ENCODE measurements at regions not wholly inside any gene's neighbourhood (a gene's known extent, or its start where the extent isn't known, plus 50 kb on each side); places are given as distances from the start of the nearest gene placed in this dataset.

GRCh38 chr18:78082816-78083215, 833.2 kb downstream of the GALR1 start:
- no peak overlapping the region for H3K9ac ChIP-seq (ENCODE audit: low read length)
- no peak overlapping the region for H3K27ac ChIP-seq (ENCODE audit: low read depth, low read length)
- H3K4me3 ChIP-seq (ENCODE audit: low read length) = no peak overlapping the region
- no peaks in the 10 kb centered on the region for H3K36me3 ChIP-seq (ENCODE audit: control insufficient read depth, insufficient read depth, low read length)
- no peaks in the 10 kb centered on the region for H3K4me1 ChIP-seq (ENCODE audit: control insufficient read depth, insufficient read depth, low read length)
- H3K27me3 ChIP-seq (ENCODE audit: control insufficient read depth, insufficient read depth, low read length) = no peaks in the 10 kb centered on the region

DNA sequence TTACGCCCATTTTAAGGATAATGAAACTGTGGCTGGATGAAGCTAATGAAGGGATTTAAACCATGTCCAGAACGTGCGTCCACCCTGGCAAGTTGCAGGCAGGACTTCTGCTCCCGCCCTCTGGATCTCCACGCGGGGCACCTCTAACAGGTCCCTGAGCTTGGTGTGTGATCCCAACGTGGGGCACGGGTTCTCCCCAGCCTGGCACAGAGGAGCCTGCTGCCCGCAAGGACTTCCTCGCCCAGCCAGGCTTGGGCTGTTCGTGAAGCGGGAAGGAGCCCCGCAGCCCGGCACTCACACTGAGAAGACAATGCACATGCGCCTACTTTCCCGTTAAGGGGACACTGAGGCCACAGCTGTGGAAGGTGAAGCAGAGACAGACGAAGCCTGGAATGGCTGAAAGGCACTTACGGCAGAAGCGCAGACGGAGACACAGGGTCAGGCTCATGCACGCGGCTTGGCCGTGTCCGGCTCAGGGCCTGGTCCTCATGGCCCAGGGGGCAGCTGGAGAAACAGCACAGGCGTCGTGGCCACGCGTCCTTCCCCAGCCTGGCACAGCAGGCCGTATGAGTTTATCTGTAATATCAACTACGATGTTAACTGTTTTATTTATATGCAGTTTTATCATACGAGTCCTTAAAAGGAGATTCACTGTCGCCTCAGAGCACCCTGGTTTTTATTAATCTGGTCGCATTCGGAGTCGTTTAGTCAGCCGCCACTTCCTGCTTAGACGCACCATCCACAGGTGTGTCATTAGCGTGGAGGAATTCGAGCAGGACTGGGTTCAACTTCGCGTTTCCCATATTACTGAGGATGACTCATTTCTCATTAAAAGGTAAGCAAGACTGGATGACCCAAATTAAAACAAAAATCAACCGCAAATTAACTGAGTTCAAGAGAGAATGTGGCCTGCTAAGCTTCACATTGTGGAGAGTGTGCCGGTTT, 835.9 kb downstream of the GALR1 start:
- no peak overlapping the region for H3K27ac ChIP-seq (ENCODE audit: low read depth, low read length)
- no peaks in the 10 kb centered on the region for H3K36me3 ChIP-seq (ENCODE audit: control insufficient read depth, insufficient read depth, low read length)
- no peaks in the 10 kb centered on the region for H3K4me1 ChIP-seq (ENCODE audit: control insufficient read depth, insufficient read depth, low read length)
- H3K4me3 ChIP-seq (ENCODE audit: low read length) = no peak overlapping the region
- H3K27me3 ChIP-seq (ENCODE audit: control insufficient read depth, insufficient read depth, low read length) = no peaks in the 10 kb centered on the region
- H3K9ac ChIP-seq (ENCODE audit: low read length) = no peak overlapping the region

DNA sequence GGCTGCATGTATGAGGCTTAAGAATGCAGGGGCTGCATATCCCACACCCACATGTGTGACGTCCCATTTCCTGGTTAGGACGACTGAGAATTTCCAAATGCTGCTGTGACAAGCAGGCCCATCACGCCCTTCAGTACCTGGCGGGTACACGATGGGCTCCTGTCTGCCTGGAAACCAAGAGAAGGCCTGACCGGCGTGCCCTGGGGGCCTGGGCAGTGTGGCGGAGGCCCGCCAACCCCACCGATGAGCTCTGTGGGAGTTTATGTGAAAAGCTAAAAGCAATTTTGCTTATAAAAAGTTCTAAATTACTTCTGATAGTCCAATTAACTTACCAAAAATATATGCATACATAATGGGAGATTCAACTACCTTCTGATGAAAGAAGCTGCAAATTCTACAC, 837.3 kb downstream of the GALR1 start:
- Histone ChIP-seq H3K27ac (ENCODE audit: low read depth, low read length) (no peak overlapping the region), H3K36me3 (ENCODE audit: control insufficient read depth, insufficient read depth, low read length) (no peaks in the 10 kb centered on the region), H3K4me1 (ENCODE audit: control insufficient read depth, insufficient read depth, low read length) (no peaks in the 10 kb centered on the region), H3K9ac (ENCODE audit: low read length) (no peak overlapping the region), H3K27me3 (ENCODE audit: control insufficient read depth, insufficient read depth, low read length) (no peaks in the 10 kb centered on the region), H3K4me3 (ENCODE audit: low read length) (no peak overlapping the region)

- no peak overlapping the region for H3K9ac ChIP-seq (ENCODE audit: low read length)
- H3K27me3 ChIP-seq (ENCODE audit: control insufficient read depth, insufficient read depth, low read length) = no peaks in the 10 kb centered on the region
- no peak overlapping the region for H3K27ac ChIP-seq (ENCODE audit: low read depth, low read length)
- H3K36me3 ChIP-seq (ENCODE audit: control insufficient read depth, insufficient read depth, low read length) = no peaks in the 10 kb centered on the region
- no peak overlapping the region for H3K4me3 ChIP-seq (ENCODE audit: low read length)
- no peaks in the 10 kb centered on the region for H3K4me1 ChIP-seq (ENCODE audit: control insufficient read depth, insufficient read depth, low read length)
Measured at GRCh38 chr18:78087338-78087737, 837.7 kb downstream of the GALR1 start.

- Histone ChIP-seq H3K4me1 (ENCODE audit: control insufficient read depth, insufficient read depth, low read length) (no peaks in the 10 kb centered on the region), H3K9ac (ENCODE audit: low read length) (no peak overlapping the region), H3K27me3 (ENCODE audit: control insufficient read depth, insufficient read depth, low read length) (no peaks in the 10 kb centered on the region), H3K4me3 (ENCODE audit: low read length) (no peak overlapping the region), H3K36me3 (ENCODE audit: control insufficient read depth, insufficient read depth, low read length) (no peaks in the 10 kb centered on the region), H3K27ac (ENCODE audit: low read depth, low read length) (no peak overlapping the region)
Measured at GRCh38 chr18:78090584-78090983, 840.9 kb downstream of the GALR1 start.

DNA sequence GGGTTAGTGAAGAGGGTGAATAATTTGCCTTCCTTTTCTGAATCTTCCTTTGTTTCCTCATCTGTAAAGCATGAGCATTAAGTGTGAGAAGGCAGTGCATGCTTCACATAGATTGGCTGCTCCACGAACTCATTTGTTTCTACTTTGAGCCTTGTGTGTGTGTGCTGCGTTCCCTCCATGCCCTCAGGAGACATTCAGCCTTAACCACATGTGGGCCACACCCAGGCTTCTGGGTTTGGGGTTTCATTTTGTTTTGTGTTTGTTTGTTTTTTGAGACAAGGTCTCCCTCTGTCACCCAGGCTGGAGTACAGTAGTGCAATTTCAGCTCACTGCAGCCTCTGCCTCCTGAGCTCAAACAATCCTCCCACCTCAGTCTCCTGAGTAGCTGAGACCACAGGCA, 843.3 kb downstream of the GALR1 start:
- Histone ChIP-seq H3K27me3 (ENCODE audit: control insufficient read depth, insufficient read depth, low read length) (no peaks in the 10 kb centered on the region), H3K4me3 (ENCODE audit: low read length) (no peak overlapping the region), H3K36me3 (ENCODE audit: control insufficient read depth, insufficient read depth, low read length) (no peaks in the 10 kb centered on the region), H3K9ac (ENCODE audit: low read length) (no peak overlapping the region), H3K27ac (ENCODE audit: low read depth, low read length) (no peak overlapping the region), H3K4me1 (ENCODE audit: control insufficient read depth, insufficient read depth, low read length) (no peaks in the 10 kb centered on the region)

DNA sequence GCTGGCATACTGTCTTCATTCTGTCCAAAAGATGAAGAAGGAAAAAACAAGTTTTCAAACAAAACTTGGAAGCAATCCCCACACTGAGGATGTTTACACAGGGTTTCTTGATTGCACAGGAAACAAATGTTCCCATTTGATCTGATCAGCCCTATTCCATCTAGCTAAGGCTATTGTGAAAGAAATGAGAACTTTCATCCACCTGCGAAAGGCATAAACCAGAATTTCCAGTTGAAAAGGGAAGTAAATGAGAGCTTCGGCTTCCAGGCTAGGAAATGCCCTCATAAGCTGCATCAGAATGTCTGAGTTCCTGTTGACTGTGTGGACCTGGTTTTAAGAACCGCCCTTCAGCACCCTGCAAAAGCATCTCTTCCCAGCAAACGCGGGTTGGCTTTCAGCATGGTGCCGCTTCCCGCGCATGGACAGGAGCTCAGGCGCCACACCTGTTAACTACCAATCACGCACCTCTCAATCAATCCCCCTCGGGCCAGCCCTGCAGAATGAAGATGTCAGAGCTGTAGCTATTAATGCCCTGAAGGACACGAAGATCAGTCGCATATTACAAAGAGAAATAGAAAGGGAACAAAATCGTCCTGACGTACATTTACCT, 850.4 kb downstream of the GALR1 start:
- no peaks in the 10 kb centered on the region for H3K27me3 ChIP-seq (ENCODE audit: control insufficient read depth, insufficient read depth, low read length)
- H3K4me3 ChIP-seq (ENCODE audit: low read length) = no peak overlapping the region
- no peaks in the 10 kb centered on the region for H3K4me1 ChIP-seq (ENCODE audit: control insufficient read depth, insufficient read depth, low read length)
- H3K36me3 ChIP-seq (ENCODE audit: control insufficient read depth, insufficient read depth, low read length) = no peaks in the 10 kb centered on the region
- no peak overlapping the region for H3K27ac ChIP-seq (ENCODE audit: low read depth, low read length)
- H3K9ac ChIP-seq (ENCODE audit: low read length) = no peak overlapping the region

GRCh38 chr18:78101091-78101490, 851.4 kb downstream of the GALR1 start:
- no peaks in the 10 kb centered on the region for H3K27me3 ChIP-seq (ENCODE audit: control insufficient read depth, insufficient read depth, low read length)
- no peaks in the 10 kb centered on the region for H3K36me3 ChIP-seq (ENCODE audit: control insufficient read depth, insufficient read depth, low read length)
- H3K9ac ChIP-seq (ENCODE audit: low read length) = no peak overlapping the region
- no peak overlapping the region for H3K4me3 ChIP-seq (ENCODE audit: low read length)
- no peaks in the 10 kb centered on the region for H3K4me1 ChIP-seq (ENCODE audit: control insufficient read depth, insufficient read depth, low read length)
- no peak overlapping the region for H3K27ac ChIP-seq (ENCODE audit: low read depth, low read length)

DNA sequence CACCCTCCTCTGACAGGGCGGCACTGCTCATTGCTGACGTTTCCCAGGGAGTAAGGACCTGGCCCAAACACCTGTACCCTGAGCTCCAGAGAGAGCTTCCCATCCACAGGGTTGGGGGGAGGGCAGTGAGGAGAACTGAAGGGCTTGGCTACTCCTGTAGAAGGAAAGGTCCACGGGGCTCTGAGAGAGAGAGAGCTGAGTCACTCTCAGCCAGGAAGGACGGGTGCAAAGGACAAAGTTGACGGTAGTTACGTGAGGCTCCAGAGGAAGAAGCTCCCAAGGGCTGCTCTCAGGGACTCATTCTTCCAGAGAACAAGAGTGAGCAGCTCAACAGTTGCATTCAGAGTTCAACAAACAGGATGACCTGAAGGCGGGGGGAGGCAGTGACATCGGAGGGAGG, 852.5 kb downstream of the GALR1 start:
- Histone ChIP-seq H3K4me3 (ENCODE audit: low read length) (no peak overlapping the region), H3K27ac (ENCODE audit: low read depth, low read length) (no peak overlapping the region), H3K4me1 (ENCODE audit: control insufficient read depth, insufficient read depth, low read length) (no peaks in the 10 kb centered on the region), H3K9ac (ENCODE audit: low read length) (no peak overlapping the region), H3K27me3 (ENCODE audit: control insufficient read depth, insufficient read depth, low read length) (no peaks in the 10 kb centered on the region), H3K36me3 (ENCODE audit: control insufficient read depth, insufficient read depth, low read length) (no peaks in the 10 kb centered on the region)

GRCh38 chr18:78105611-78106010, 856.0 kb downstream of the GALR1 start:
- Histone ChIP-seq H3K27ac (ENCODE audit: low read depth, low read length) (no peak overlapping the region), H3K9ac (ENCODE audit: low read length) (no peak overlapping the region), H3K27me3 (ENCODE audit: control insufficient read depth, insufficient read depth, low read length) (no peaks in the 10 kb centered on the region), H3K4me1 (ENCODE audit: control insufficient read depth, insufficient read depth, low read length) (no peaks in the 10 kb centered on the region), H3K36me3 (ENCODE audit: control insufficient read depth, insufficient read depth, low read length) (no peaks in the 10 kb centered on the region), H3K4me3 (ENCODE audit: low read length) (no peak overlapping the region)

GRCh38 chr18:78106946-78107345, 857.3 kb downstream of the GALR1 start:
- Histone ChIP-seq H3K36me3 (ENCODE audit: control insufficient read depth, insufficient read depth, low read length) (no peaks in the 10 kb centered on the region), H3K27ac (ENCODE audit: low read depth, low read length) (no peak overlapping the region), H3K4me1 (ENCODE audit: control insufficient read depth, insufficient read depth, low read length) (no peaks in the 10 kb centered on the region), H3K4me3 (ENCODE audit: low read length) (no peak overlapping the region), H3K9ac (ENCODE audit: low read length) (no peak overlapping the region), H3K27me3 (ENCODE audit: control insufficient read depth, insufficient read depth, low read length) (no peaks in the 10 kb centered on the region)

DNA sequence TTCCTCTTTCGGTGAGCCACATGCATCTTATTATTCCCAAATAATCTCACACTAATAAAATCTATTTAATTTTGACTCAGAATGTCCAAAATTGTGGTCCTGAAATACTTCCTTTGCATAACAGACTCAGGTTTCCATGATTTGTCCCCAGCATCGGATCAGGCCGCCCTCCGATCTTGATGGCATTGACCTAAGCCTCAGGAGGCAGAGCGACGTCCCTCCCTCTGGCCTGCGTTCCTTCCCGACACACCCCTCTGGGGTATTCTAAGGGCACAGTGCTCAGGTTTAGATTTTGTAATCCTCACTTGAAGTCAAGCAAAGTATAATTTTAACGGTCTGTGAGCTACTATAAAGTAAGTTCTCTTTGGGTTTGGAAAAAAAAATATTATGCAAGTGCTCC, 857.7 kb downstream of the GALR1 start:
- H3K9ac ChIP-seq (ENCODE audit: low read length) = no peak overlapping the region
- H3K27ac ChIP-seq (ENCODE audit: low read depth, low read length) = no peak overlapping the region
- no peak overlapping the region for H3K4me3 ChIP-seq (ENCODE audit: low read length)
- no peaks in the 10 kb centered on the region for H3K4me1 ChIP-seq (ENCODE audit: control insufficient read depth, insufficient read depth, low read length)
- no peaks in the 10 kb centered on the region for H3K36me3 ChIP-seq (ENCODE audit: control insufficient read depth, insufficient read depth, low read length)
- H3K27me3 ChIP-seq (ENCODE audit: control insufficient read depth, insufficient read depth, low read length) = no peaks in the 10 kb centered on the region

DNA sequence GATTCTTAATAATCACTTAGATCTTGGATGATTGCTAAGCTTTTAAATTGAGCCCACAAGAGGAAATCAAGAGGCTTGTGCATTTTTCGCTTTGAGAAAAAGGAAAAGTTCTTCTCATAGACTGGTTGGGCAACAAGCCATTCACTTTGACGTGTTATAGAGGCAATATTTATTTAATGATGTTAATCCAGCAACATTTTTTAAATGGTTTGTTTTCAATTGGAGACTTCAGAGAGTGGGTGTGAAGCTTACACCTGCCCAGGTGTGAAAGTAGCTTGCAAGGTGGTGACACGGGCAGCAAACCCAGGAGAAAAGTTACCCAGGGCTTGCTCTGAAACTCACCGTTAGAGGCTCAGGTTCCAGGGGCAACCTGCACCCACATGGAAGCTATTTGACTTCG, 858.9 kb downstream of the GALR1 start:
- H3K36me3 ChIP-seq (ENCODE audit: control insufficient read depth, insufficient read depth, low read length) = no peaks in the 10 kb centered on the region
- H3K27me3 ChIP-seq (ENCODE audit: control insufficient read depth, insufficient read depth, low read length) = no peaks in the 10 kb centered on the region
- H3K4me1 ChIP-seq (ENCODE audit: control insufficient read depth, insufficient read depth, low read length) = no peaks in the 10 kb centered on the region
- H3K4me3 ChIP-seq (ENCODE audit: low read length) = no peak overlapping the region
- no peak overlapping the region for H3K9ac ChIP-seq (ENCODE audit: low read length)
- H3K27ac ChIP-seq (ENCODE audit: low read depth, low read length) = no peak overlapping the region
